Brain microvascular endothelial cell (primary cell): ENCODE measurements at regions not wholly inside any gene's neighbourhood (a gene's known extent, or its start where the extent isn't known, plus 50 kb on each side); places are given as distances from the start of the nearest gene placed in this dataset.

Experiments used
- DNase-seq: peaks from one replicate; pipeline ENCODE4 v3.0.0-alpha.2; 2020
- H3K27ac ChIP-seq: fragments of 250-450 bp; sonication (Bioruptor Pico); 2 replicates; pipeline ENCODE4 v1.5.1; 2020; ENCODE audit warnings: mild to moderate bottlenecking, moderate library complexity
- H3K27me3 ChIP-seq: fragments of 250-450 bp; sonication (Bioruptor Pico); replicated peaks from 2 replicates; pipeline ENCODE4 v1.5.1; 2020; ENCODE audit warnings: mild to moderate bottlenecking
- H3K36me3 ChIP-seq: fragments of 250-450 bp; sonication (Bioruptor Pico); replicated peaks from 2 replicates; pipeline ENCODE4 v1.5.1; 2020; ENCODE audit warnings: mild to moderate bottlenecking
- H3K4me3 ChIP-seq: 2 replicates; pipeline ENCODE4 v1.5.1; 2011; ENCODE audit warnings: low read depth, mild to moderate bottlenecking, control low read depth, low read length, moderate library complexity
- CTCF ChIP-seq: IDR thresholded peaks from 2 replicates; pipeline ENCODE4 v1.5.1; 2011; ENCODE audit warnings: low read depth, mild to moderate bottlenecking, moderate library complexity, low read length, control low read depth, inconsistent platforms; ENCODE audit errors: missing control alignments
- in situ Hi-C: cut with HindIII; loops from 2 replicates; pipeline ENCODE4 v1.10.0; 2017; ENCODE audit warnings: low sequenced_read_pairs, low pct_ligation_motif_present

DNA sequence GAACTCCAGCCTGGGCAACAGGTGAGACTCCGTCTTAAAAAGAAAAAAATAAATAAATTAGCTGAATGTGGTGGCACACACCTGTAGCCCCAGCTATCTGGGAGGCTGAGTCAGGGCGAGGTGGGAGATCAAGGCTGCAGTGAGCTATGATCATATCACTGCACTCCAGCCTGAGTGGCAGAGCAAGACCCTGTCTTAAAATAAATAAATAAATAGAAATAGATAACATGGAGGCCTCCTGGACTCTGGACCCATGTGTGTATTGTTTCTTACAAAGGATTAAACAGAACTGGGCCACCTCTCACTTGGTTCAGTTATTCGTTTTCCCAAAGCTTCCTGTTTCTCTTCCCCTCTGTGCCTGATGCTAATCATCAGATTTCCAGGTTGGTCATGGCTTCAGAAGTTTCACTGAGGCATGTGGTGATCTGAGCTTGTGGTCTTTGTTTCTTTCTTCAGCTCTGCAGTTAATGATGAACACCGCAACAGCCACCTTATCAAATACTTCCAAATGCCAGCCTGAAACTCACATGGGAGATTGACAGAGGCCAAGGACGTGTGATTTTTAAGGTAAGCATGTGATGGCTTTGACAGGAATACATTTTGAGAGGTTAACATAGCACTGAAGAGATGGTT, 83.3 kb upstream of the MAP4K4 start:
- TF ChIP-seq CTCF, result no peak
- in situ Hi-C loops, result no loop called here

DNA sequence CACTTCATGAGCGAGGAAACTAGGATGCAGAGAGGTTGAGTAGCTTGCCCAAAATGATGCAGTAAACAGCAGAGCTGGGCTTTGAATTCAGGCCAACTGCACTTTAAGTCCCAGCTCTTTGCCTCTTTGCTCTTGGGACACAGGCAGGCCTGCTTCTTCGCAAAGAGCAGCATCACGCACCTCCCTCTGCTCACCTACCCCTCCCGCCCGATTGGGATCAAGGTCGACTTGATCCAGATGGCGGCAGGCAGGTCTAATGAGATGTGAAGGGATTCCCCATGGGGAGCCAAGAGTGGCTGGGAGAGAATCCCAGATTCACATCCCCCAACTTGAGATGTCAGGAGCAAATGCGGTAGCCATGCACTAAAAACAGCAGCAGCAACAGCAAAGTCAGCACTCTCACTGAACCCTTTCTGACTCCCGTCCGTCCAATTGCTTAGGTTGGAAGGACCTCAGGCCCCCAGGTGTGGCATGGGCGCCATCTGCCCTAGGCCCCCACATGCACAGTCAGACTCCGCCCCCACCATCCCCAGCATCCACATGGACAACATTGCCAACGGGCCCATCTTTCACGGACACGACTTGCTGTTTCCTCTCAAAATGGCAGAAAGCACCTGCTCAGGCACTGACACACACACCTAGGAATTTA, 84.3 kb upstream of the MAP4K4 start:
- no peaks in the 10 kb centered on the region for H3K36me3 ChIP-seq
- no peak overlapping the region for H3K27ac ChIP-seq
- no peak overlapping the region for H3K4me3 ChIP-seq
- H3K27me3 ChIP-seq, result no peaks in the 10 kb centered on the region
- no peak for TF ChIP-seq CTCF
- in situ Hi-C loops, result no loop called here
- no peak for DNase-seq

More for the DNA sequence above, 83.3 kb upstream of the MAP4K4 start:
- Histone ChIP-seq H3K36me3 (no peaks in the 10 kb centered on the region), H3K27ac (no peak overlapping the region), H3K4me3 (no peak overlapping the region), H3K27me3 (no peaks in the 10 kb centered on the region)
- no peak for DNase-seq

DNA sequence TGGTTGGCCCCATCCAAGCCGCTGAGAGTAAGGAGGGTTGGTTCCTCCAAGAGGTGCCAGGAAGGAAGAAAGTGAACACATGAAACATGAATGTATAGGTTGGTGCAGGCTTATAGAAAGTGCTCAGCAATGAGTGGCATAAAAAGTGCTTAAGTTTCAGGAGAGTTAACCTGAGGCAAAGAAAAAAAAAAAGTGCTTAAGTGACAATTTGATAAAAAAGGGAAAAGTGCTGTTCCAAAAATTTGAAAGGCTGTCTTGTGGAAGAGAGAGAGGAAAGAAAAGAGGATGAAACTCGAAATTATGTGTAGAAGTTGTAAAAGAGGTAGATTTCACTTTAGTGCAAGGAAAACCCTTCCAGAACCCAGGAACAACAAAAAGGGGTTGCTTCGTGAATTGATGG, 85.5 kb upstream of the MAP4K4 start:
- Histone ChIP-seq H3K27ac (no peak overlapping the region), H3K27me3 (no peaks in the 10 kb centered on the region), H3K36me3 (no peaks in the 10 kb centered on the region), H3K4me3 (no peak overlapping the region)
- DNase-seq, result no peak
- TF ChIP-seq CTCF, result no peak
- in situ Hi-C loops, result no loop called here

DNA sequence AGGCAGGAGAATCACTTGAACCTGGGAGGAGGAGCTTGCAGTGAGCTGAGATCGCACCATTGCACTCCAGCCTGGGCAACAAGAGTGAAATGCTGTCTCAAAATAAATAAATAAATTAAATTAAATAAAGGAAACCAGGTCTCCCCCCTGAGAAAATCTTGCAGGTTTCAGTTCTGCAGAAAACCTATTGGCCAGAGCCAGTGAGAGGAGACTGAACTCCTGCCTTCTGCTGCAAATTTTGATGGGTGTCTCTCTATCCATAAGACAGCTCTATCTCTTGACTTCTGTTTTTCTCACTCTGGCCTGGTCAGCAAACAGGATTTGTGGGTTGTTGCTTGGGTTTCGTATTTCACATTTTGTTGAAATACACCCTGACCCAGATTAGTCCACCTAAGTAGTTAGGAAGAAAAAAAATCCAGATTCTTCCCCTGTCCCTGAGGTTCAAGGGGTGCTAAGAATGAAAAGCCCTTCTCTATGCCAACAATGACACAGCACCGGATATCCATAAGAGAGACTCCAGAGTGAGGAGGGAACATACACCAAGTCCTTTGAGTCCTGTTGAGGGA, 86.7 kb upstream of the MAP4K4 start:
- TF ChIP-seq CTCF, result no peak
- H3K27me3 ChIP-seq, result no peaks in the 10 kb centered on the region
- DNase-seq, result no peak
- H3K36me3 ChIP-seq, result no peaks in the 10 kb centered on the region
- no peak overlapping the region for H3K27ac ChIP-seq
- in situ Hi-C loops, result no loop called here
- H3K4me3 ChIP-seq, result no peak overlapping the region

DNA sequence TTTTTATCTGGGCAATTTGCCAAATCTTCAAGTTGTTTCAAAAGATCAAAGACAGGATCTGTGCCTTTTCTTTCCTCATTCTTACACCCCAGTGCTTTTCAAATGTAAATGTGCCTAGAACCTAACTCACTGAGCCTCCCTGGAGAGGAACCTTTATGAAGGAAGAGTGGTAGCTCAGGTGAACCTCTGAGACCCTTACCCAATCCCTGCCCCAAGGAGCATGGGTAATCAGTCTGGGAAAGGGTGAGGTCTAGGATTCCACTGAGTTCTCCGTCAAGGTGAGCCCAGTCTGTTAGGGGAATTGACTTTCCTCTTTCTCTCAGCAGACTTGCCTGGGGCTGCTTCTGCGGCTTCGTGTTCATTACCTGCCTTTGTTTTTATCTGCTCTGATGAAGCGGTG, 88.1 kb upstream of the MAP4K4 start:
- DNase-seq, result no peak
- Histone ChIP-seq H3K27ac (no peak overlapping the region), H3K36me3 (no peaks in the 10 kb centered on the region), H3K27me3 (no peaks in the 10 kb centered on the region), H3K4me3 (no peak overlapping the region)
- in situ Hi-C loops, result no loop called here
- no peak for TF ChIP-seq CTCF
